Activated naive CD4-positive, alpha-beta T cell treated with anti-CD3 and anti-CD28 coated beads for 36 hours (primary cell): ENCODE measurements at regions not wholly inside any gene's neighbourhood (a gene's known extent, or its start where the extent isn't known, plus 50 kb on each side); places are given as distances from the start of the nearest gene placed in this dataset.

ENCODE experiments used
- CTCF ChIA-PET: fragments of 350-600 bp; sonication (Branson Sonifier 250); formaldehyde crosslinking; loops from one replicate; lab custom pipeline; 2021; ENCODE audit warnings: antibody characterized with exemption; lab: Charles Lee
- DNase-seq: peaks from one replicate; pipeline ENCODE4 v3.0.0-alpha.2; 2020
- H3K27ac Mint-ChIP-seq: one replicate; pipeline ENCODE4 v1.8.0; 2021; ENCODE audit warnings: mild to moderate bottlenecking, mixed read lengths
- H3K27me3 Mint-ChIP-seq: one replicate; pipeline ENCODE4 v1.8.0; 2021; ENCODE audit warnings: low read depth, mixed read lengths
- H3K36me3 Mint-ChIP-seq: one replicate; pipeline ENCODE4 v1.8.0; 2021; ENCODE audit warnings: low read depth, mixed read lengths
- H3K4me1 Mint-ChIP-seq: one replicate; pipeline ENCODE4 v1.8.0; 2021; ENCODE audit warnings: low read depth, mixed read lengths
- H3K4me3 Mint-ChIP-seq: one replicate; pipeline ENCODE4 v1.8.0; 2021; ENCODE audit warnings: mild to moderate bottlenecking, moderate library complexity, mixed read lengths
- H3K9me3 Mint-ChIP-seq: one replicate; pipeline ENCODE4 v1.8.0; 2021; ENCODE audit warnings: mixed read lengths
- intact Hi-C: fragments of 100-400 bp; cut with micrococcal nuclease; formaldehyde crosslinking; loops from one replicate; pipeline ENCODE4 v1.15.1; 2023

- H3K4me1 Mint-ChIP-seq, result no peaks in the 10 kb centered on the region
- CTCF ChIA-PET, result no interaction called here
These were observed 529.6 kb downstream of the SHQ1 start for GRCh38 chr3:72318504-72319193.

GRCh38 chr3:72317491-72317890, 530.8 kb downstream of the SHQ1 start:
- no peaks in the 10 kb centered on the region for H3K4me1 Mint-ChIP-seq
- DNase-seq, result no peak
- intact Hi-C loops, result no loop called here
- no peak overlapping the region for H3K27ac Mint-ChIP-seq
- no peak overlapping the region for H3K4me3 Mint-ChIP-seq
- CTCF ChIA-PET, result no interaction called here
- no peaks in the 10 kb centered on the region for H3K36me3 Mint-ChIP-seq
- H3K27me3 Mint-ChIP-seq, result no peaks in the 10 kb centered on the region
- no peaks in the 10 kb centered on the region for H3K9me3 Mint-ChIP-seq

More at GRCh38 chr3:72318504-72319193, 529.6 kb downstream of the SHQ1 start:
- H3K36me3 Mint-ChIP-seq, result no peaks in the 10 kb centered on the region
- DNase-seq, result no peak
- H3K4me3 Mint-ChIP-seq, result no peak overlapping the region
- H3K9me3 Mint-ChIP-seq, result no peaks in the 10 kb centered on the region
- no peaks in the 10 kb centered on the region for H3K27me3 Mint-ChIP-seq
- intact Hi-C loops, result no loop called here
- H3K27ac Mint-ChIP-seq, result no peak overlapping the region

- CTCF ChIA-PET, result no interaction called here
- intact Hi-C loops, result no loop called here
- no peak overlapping the region for H3K27ac Mint-ChIP-seq
- no peaks in the 10 kb centered on the region for H3K9me3 Mint-ChIP-seq
- H3K4me3 Mint-ChIP-seq, result no peak overlapping the region
- DNase-seq, result no peak
- H3K27me3 Mint-ChIP-seq, result no peaks in the 10 kb centered on the region
- H3K36me3 Mint-ChIP-seq, result no peaks in the 10 kb centered on the region
- peaks cover 1% of the 10 kb centered on the region for H3K4me1 Mint-ChIP-seq
These were observed 531.6 kb downstream of the SHQ1 start for GRCh38 chr3:72316501-72317279.

- CTCF ChIA-PET, result interaction anchor here (0.6 kb wide), 1 partner anchor 55 kb away, joined by 3 read pairs; no protein-coding TSS in a partner anchor
- no peaks in the 10 kb centered on the region for H3K36me3 Mint-ChIP-seq
- DNase-seq, result no peak
- H3K4me1 Mint-ChIP-seq, result peaks cover 25% of the 10 kb centered on the region
- intact Hi-C loops, result no loop called here
- no peak overlapping the region for H3K4me3 Mint-ChIP-seq
- H3K27me3 Mint-ChIP-seq, result no peaks in the 10 kb centered on the region
- H3K27ac Mint-ChIP-seq, result no peak overlapping the region
- no peaks in the 10 kb centered on the region for H3K9me3 Mint-ChIP-seq
These were observed 528.4 kb upstream of the PROK2 start for GRCh38 chr3:72313308-72313707.

- Mint-ChIP-seq H3K27me3 (no peaks in the 10 kb centered on the region), H3K4me3 (no peak overlapping the region), H3K9me3 (no peaks in the 10 kb centered on the region), H3K4me1 (peaks cover 25% of the 10 kb centered on the region), H3K27ac (no peak overlapping the region), H3K36me3 (no peaks in the 10 kb centered on the region)
- no peak for DNase-seq
- CTCF ChIA-PET, result no interaction called here
- intact Hi-C loops, result no loop called here
These were observed 527.4 kb upstream of the PROK2 start for GRCh38 chr3:72312339-72312738.

- CTCF ChIA-PET, result no interaction called here
- Mint-ChIP-seq H3K36me3 (no peaks in the 10 kb centered on the region), H3K4me1 (peaks cover 25% of the 10 kb centered on the region), H3K4me3 (no peak overlapping the region), H3K27ac (no peak overlapping the region), H3K27me3 (no peaks in the 10 kb centered on the region), H3K9me3 (no peaks in the 10 kb centered on the region)
- intact Hi-C loops, result loop anchor here (2.0 kb wide), 1 partner anchor 27 kb away; no protein-coding TSS in a partner anchor
- no peak for DNase-seq
These were observed 526.5 kb upstream of the PROK2 start for GRCh38 chr3:72311425-72311824.

- H3K9me3 Mint-ChIP-seq, result no peaks in the 10 kb centered on the region
- H3K27me3 Mint-ChIP-seq, result no peaks in the 10 kb centered on the region
- H3K27ac Mint-ChIP-seq, result peak overlapping the region; percentile 81
- DNase-seq, result peak; percentile 60
- H3K4me3 Mint-ChIP-seq, result peak overlapping the region; percentile 27
- no peaks in the 10 kb centered on the region for H3K36me3 Mint-ChIP-seq
- intact Hi-C loops, result loop anchor here (2.0 kb wide), 1 partner anchor 28 kb away; no protein-coding TSS in a partner anchor
- CTCF ChIA-PET, result interaction anchor here (0.6 kb wide), 1 partner anchor 506 kb away, joined by 3 read pairs; no protein-coding TSS in a partner anchor
- peaks cover 25% of the 10 kb centered on the region for H3K4me1 Mint-ChIP-seq
These were observed 525.8 kb upstream of the PROK2 start for GRCh38 chr3:72310419-72311380.

GRCh38 chr3:72309661-72310418, 524.9 kb upstream of the PROK2 start:
- no peaks in the 10 kb centered on the region for H3K27me3 Mint-ChIP-seq
- intact Hi-C loops, result loop anchor here (2.0 kb wide), 1 partner anchor 29 kb away; no protein-coding TSS in a partner anchor
- H3K36me3 Mint-ChIP-seq, result no peaks in the 10 kb centered on the region
- CTCF ChIA-PET, result no interaction called here
- no peak for DNase-seq
- H3K4me3 Mint-ChIP-seq, result no peak overlapping the region
- no peaks in the 10 kb centered on the region for H3K9me3 Mint-ChIP-seq
- peaks cover 25% of the 10 kb centered on the region for H3K4me1 Mint-ChIP-seq
- H3K27ac Mint-ChIP-seq, result no peak overlapping the region

GRCh38 chr3:72308641-72309040, 523.7 kb upstream of the PROK2 start:
- CTCF ChIA-PET, result no interaction called here
- Mint-ChIP-seq H3K4me1 (peaks cover 25% of the 10 kb centered on the region), H3K27ac (no peak overlapping the region), H3K9me3 (no peaks in the 10 kb centered on the region), H3K36me3 (no peaks in the 10 kb centered on the region), H3K27me3 (no peaks in the 10 kb centered on the region), H3K4me3 (no peak overlapping the region)
- intact Hi-C loops, result no loop called here
- DNase-seq, result no peak

GRCh38 chr3:72307438-72308115, 522.6 kb upstream of the PROK2 start:
- CTCF ChIA-PET, result interaction anchor here (0.5 kb wide), 1 partner anchor 302 kb away, joined by 5 read pairs; no protein-coding TSS in a partner anchor
- no peak overlapping the region for H3K4me3 Mint-ChIP-seq

GRCh38 chr3:72306800-72307341, 521.9 kb upstream of the PROK2 start:
- H3K4me3 Mint-ChIP-seq, result no peak overlapping the region
- no peak overlapping the region for H3K27ac Mint-ChIP-seq
- no peaks in the 10 kb centered on the region for H3K27me3 Mint-ChIP-seq
- intact Hi-C loops, result no loop called here
- H3K36me3 Mint-ChIP-seq, result no peaks in the 10 kb centered on the region
- H3K9me3 Mint-ChIP-seq, result no peaks in the 10 kb centered on the region
- no peak for DNase-seq
- CTCF ChIA-PET, result interaction anchor here (0.8 to 1.0 kb wide), 2 partner anchors 41 to 100 kb away, joined by 3 read pairs; no protein-coding TSS in a partner anchor
- H3K4me1 Mint-ChIP-seq, result peaks cover 25% of the 10 kb centered on the region

More at GRCh38 chr3:72307438-72308115, 522.6 kb upstream of the PROK2 start:
- no peaks in the 10 kb centered on the region for H3K27me3 Mint-ChIP-seq
- H3K27ac Mint-ChIP-seq, result no peak overlapping the region
- intact Hi-C loops, result no loop called here
- H3K9me3 Mint-ChIP-seq, result no peaks in the 10 kb centered on the region
- no peak for DNase-seq
- no peaks in the 10 kb centered on the region for H3K36me3 Mint-ChIP-seq
- H3K4me1 Mint-ChIP-seq, result peaks cover 25% of the 10 kb centered on the region
